IMR-90 (cell line): ENCODE measurements at regions not wholly inside any gene's neighbourhood (a gene's known extent, or its start where the extent isn't known, plus 50 kb on each side); places are given as distances from the start of the nearest gene placed in this dataset.
"Not testable (repeated sequence)": the region's sequence is repeated elsewhere in the genome, so short reads cannot be mapped to it uniquely, and the experiment has no call there.

ENCODE experiments used
- ATAC-seq: fragments of 200-7000 bp; cut with Tn5 transposase; 2 replicates; pipeline ENCODE4 v1.9.1; 2020; ENCODE audit warnings: low read depth, mild to moderate bottlenecking, moderate library complexity
- BruUV-seq: library from RNA; stranded (reverse); fragments of 400-500 nt; replicated peaks from 2 replicates; lab custom pipeline; 2021; lab: Mats Ljungman, UMichigan
- CTCF ChIA-PET: fragments of 300-600 bp; formaldehyde crosslinking; extraction: SDS; loops from one replicate; lab custom pipeline; 2021; ENCODE audit warnings: antibody characterized with exemption; lab: Yijun Ruan, JAX
- POLR2A ChIA-PET: fragments of 300-600 bp; sonication (Branson Sonifier 250); formaldehyde crosslinking; loops from one replicate; lab custom pipeline; 2022; ENCODE audit warnings: antibody characterized with exemption; ENCODE audit not compliant: unreplicated experiment; lab: Charles Lee
- DNase-seq: peaks from one replicate; pipeline ENCODE4 v3.0.0; 2013
- H2AFZ ChIP-seq: replicated peaks from 2 replicates; pipeline ENCODE3; 2013; ENCODE audit warnings: low read length, mild to moderate bottlenecking; ENCODE audit not compliant: poor library complexity
- H2AK5ac ChIP-seq: 2 replicates; pipeline ENCODE4 v1.6.1; 2013; ENCODE audit warnings: low read depth, low read length, inconsistent platforms
- H2AK9ac ChIP-seq: replicated peaks from 2 replicates; pipeline ENCODE3; 2013; ENCODE audit warnings: mild to moderate bottlenecking, low read depth, low read length, moderate library complexity; ENCODE audit not compliant: poor library complexity
- H2BK120ac ChIP-seq: 2 replicates; pipeline ENCODE4 v1.6.1; 2013; ENCODE audit warnings: low read depth, low read length, inconsistent platforms
- H2BK15ac ChIP-seq: 3 replicates; pipeline ENCODE4 v1.6.1; 2013; ENCODE audit warnings: low read depth, low read length, inconsistent platforms
- H2BK20ac ChIP-seq: 2 replicates; pipeline ENCODE4 v1.6.1; 2013; ENCODE audit warnings: low read depth, mild to moderate bottlenecking, inconsistent platforms, low read length, moderate library complexity
- H2BK5ac ChIP-seq: 2 replicates; pipeline ENCODE4 v1.6.1; 2013; ENCODE audit warnings: mild to moderate bottlenecking, low read depth, low read length, inconsistent platforms; ENCODE audit not compliant: poor library complexity, severe bottlenecking
- H3K14ac ChIP-seq: replicated peaks from 2 replicates; pipeline ENCODE4 v1.6.1; 2013; ENCODE audit warnings: low read depth, low read length, inconsistent platforms
- H3K18ac ChIP-seq: 2 replicates; pipeline ENCODE4 v1.6.1; 2013; ENCODE audit warnings: low read depth, low read length, control low read depth
- H3K23ac ChIP-seq: 2 replicates; pipeline ENCODE4 v1.6.1; 2013; ENCODE audit warnings: low read depth, low read length, inconsistent platforms
- H3K27ac ChIP-seq: 2 replicates; pipeline ENCODE4 v1.5.1; 2013; ENCODE audit warnings: mild to moderate bottlenecking, control low read depth, low read length; ENCODE audit not compliant: insufficient read depth
- H3K27me3 ChIP-seq: 2 replicates; pipeline ENCODE4 v1.6.1; 2013; ENCODE audit warnings: low read length; ENCODE audit not compliant: control insufficient read depth, insufficient read depth
- H3K36me3 ChIP-seq: 2 replicates; pipeline ENCODE4 v1.6.1; 2013; ENCODE audit warnings: low read length, mixed read lengths; ENCODE audit not compliant: control insufficient read depth, insufficient read depth
- H3K4ac ChIP-seq: 2 replicates; pipeline ENCODE4 v1.6.1; 2013; ENCODE audit warnings: low read depth, low read length, inconsistent platforms
- H3K4me1 ChIP-seq: 2 replicates; pipeline ENCODE4 v1.6.1; 2013; ENCODE audit warnings: low read length, mixed read lengths; ENCODE audit not compliant: control insufficient read depth, insufficient read depth
- H3K4me2 ChIP-seq: 2 replicates; pipeline ENCODE4 v1.6.1; 2013; ENCODE audit warnings: low read depth, mild to moderate bottlenecking, control low read depth, low read length, moderate library complexity
- H3K4me3 ChIP-seq: 2 replicates; pipeline ENCODE4 v1.5.1; 2013; ENCODE audit warnings: low read depth, mild to moderate bottlenecking, control low read depth, low read length, moderate library complexity; ENCODE audit not compliant: insufficient read depth
- H3K56ac ChIP-seq: 2 replicates; pipeline ENCODE4 v1.6.1; 2013; ENCODE audit warnings: low read length, inconsistent platforms; ENCODE audit not compliant: insufficient read depth; ENCODE audit errors: extremely low read depth
- H3K79me1 ChIP-seq, 2 experiments: 2 replicates each; pipeline ENCODE4 v1.6.1; 2013; ENCODE audit warnings: low read length in 2 of 2, inconsistent platforms in 1 of 2, low read depth in 1 of 2
- H3K9ac ChIP-seq: 2 replicates; pipeline ENCODE4 v1.6.1; 2013; ENCODE audit warnings: low read depth, low read length, control low read depth
- H3K9me1 ChIP-seq: 2 replicates; pipeline ENCODE4 v1.6.1; 2013; ENCODE audit warnings: low read length, inconsistent platforms; ENCODE audit not compliant: insufficient read depth
- H3K9me3 ChIP-seq: 2 replicates; pipeline ENCODE4 v1.6.1; 2013; ENCODE audit warnings: low read length; ENCODE audit not compliant: control insufficient read depth, insufficient read depth
- H4K20me1 ChIP-seq: 2 replicates; pipeline ENCODE4 v1.6.1; 2013; ENCODE audit warnings: low read length, inconsistent platforms; ENCODE audit not compliant: insufficient read depth
- H4K5ac ChIP-seq: 2 replicates; pipeline ENCODE4 v1.6.1; 2013; ENCODE audit warnings: mild to moderate bottlenecking, low read depth, low read length, control low read depth
- H4K8ac ChIP-seq, 2 experiments: 2 replicates each; pipeline ENCODE4 v1.6.1; 2013; ENCODE audit warnings: low read depth in 2 of 2, low read length in 2 of 2, control low read depth in 1 of 2, inconsistent platforms in 1 of 2
- H4K91ac ChIP-seq: 2 replicates; pipeline ENCODE4 v1.6.1; 2013; ENCODE audit warnings: low read depth, low read length, inconsistent platforms; ENCODE audit not compliant: insufficient read depth
- WGBS, 2 experiments: methylation state at CpG; one replicate each; pipeline versions ENCODE4 v1.1.5 to v1.1.7; 2013; ENCODE audit warnings: missing lambda C conversion rate in 2 of 2; ENCODE audit not compliant: insufficient read length in 1 of 2; ENCODE audit errors: extremely low coverage in 2 of 2; 5-methylcytosine and 5-hydroxymethylcytosine counted together
- dilution Hi-C: fragments of 300-500 bp; cut with HindIII; formaldehyde crosslinking; loops from one replicate; pipeline ENCODE4 v1.14.3; 2018; ENCODE audit warnings: low sequenced_read_pairs; ENCODE audit not compliant: unreplicated experiment
- in situ Hi-C: fragments of 300-500 bp; cut with MboI; formaldehyde crosslinking; loops from 3 replicates; pipeline ENCODE4 v1.14.3; 2019; ENCODE audit warnings: low sequenced_read_pairs, inconsistent platforms, mixed read lengths
- intact Hi-C: fragments of 100-400 bp; cut with micrococcal nuclease; formaldehyde crosslinking; loops from 2 replicates; pipeline ENCODE4 v1.10.0; 2022

DNA sequence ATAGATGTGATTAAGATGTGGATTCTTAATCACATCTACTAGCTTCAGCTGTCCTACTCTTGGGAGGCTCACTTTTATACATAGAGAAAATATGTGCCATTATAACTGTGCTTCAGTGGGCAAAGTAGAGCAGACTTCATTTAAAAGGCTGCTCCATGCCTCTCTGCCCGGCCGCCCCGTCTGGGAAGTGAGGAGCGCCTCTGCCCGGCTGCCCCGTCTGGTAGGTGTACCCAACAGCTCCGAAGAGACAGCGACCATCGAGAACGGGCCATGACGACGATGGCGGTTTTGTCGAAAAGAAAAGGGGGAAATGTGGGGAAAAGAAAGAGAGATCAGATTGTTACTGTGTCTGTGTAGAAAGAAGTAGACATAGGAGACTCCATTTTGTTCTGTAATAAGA is 126.4 kb downstream of the TMX1 start:
- H4K8ac ChIP-seq, H2AK5ac ChIP-seq, H4K91ac ChIP-seq, H3K4me2 ChIP-seq, dilution Hi-C loops, H2BK15ac ChIP-seq, H4K5ac ChIP-seq, H3K27me3 ChIP-seq, H3K4me3 ChIP-seq, H3K23ac ChIP-seq, H3K9me1 ChIP-seq, POLR2A ChIA-PET, H3K14ac ChIP-seq, H3K56ac ChIP-seq, CTCF ChIA-PET, H2BK20ac ChIP-seq, in situ Hi-C loops, H3K36me3 ChIP-seq, H2BK120ac ChIP-seq, H3K9me3 ChIP-seq, H3K4ac ChIP-seq, H2AK9ac ChIP-seq, H2BK5ac ChIP-seq, H3K18ac ChIP-seq, H3K4me1 ChIP-seq, H4K20me1 ChIP-seq, H3K79me1 ChIP-seq, DNase-seq, H2AFZ ChIP-seq, H3K27ac ChIP-seq, H3K9ac ChIP-seq, BruUV-seq, ATAC-seq: not testable (repeated sequence)
- no CpG with 5 or more reads among the region's 14 CpGs for WGBS, 2 experiments
- intact Hi-C loops, result loop anchor here (5.0 kb wide), 3 partner anchors 39 to 286 kb away; partner anchors contain the start of gene FRMD6

DNA sequence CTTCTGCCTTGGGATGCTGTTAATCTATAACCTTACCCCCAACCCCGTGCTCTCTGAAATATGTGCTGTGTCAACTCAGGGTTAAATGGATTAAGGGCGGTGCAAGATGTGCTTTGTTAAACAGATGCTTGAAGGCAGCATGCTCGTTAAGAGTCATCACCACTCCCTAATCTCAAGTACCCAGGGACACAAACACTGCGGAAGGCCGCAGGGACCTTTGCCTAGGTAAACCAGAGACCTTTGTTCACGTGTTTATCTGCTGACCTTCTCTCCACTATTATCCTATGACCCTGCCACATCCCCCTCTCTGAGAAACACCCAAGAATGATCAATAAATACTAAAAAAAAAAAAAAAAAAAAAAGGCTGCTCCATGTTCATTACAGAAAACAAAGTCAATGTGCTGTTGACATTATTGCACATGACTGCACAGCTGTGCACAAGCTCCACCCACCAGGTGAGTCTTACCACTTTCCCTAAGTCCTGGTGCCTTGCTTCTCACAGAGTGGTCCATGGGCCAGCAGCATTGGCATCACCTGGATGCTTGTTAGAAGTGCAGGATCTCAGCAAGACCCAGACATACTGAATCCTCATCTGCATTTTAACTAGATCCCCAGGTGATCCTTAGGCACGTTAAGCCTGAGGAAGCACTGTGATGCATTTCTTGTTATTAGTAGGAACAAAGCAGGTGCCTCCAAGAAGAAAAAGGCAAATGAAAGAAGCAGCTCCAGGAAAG is 127.0 kb downstream of the TMX1 start:
- H3K14ac ChIP-seq, result peak overlapping the region; percentile 67
- H3K27ac ChIP-seq, H3K56ac ChIP-seq, H4K8ac ChIP-seq, H3K9me1 ChIP-seq, H3K23ac ChIP-seq, H2AK9ac ChIP-seq, H2BK20ac ChIP-seq, H3K36me3 ChIP-seq, ATAC-seq, H3K4me1 ChIP-seq, in situ Hi-C loops, H3K4me3 ChIP-seq, H4K91ac ChIP-seq, DNase-seq, CTCF ChIA-PET, H2AFZ ChIP-seq, H3K9me3 ChIP-seq, H3K27me3 ChIP-seq, dilution Hi-C loops, H4K20me1 ChIP-seq, POLR2A ChIA-PET, BruUV-seq, H2BK5ac ChIP-seq, H3K9ac ChIP-seq, H2BK120ac ChIP-seq, H3K79me1 ChIP-seq: not testable (repeated sequence)
- peak overlapping the region; percentile 65 for H4K5ac ChIP-seq
- H3K4me2 ChIP-seq, result peak overlapping the region; percentile 20
- intact Hi-C loops, result loop anchor here (5.0 kb wide), 3 partner anchors 40 to 285 kb away; partner anchors contain the start of gene FRMD6
- peak overlapping the region; percentile 62 for H3K18ac ChIP-seq
- H2AK5ac ChIP-seq, result peak overlapping the region; percentile 38; the same call in 1 of the 2 replicates
- peak overlapping the region; percentile 28; the same call in 1 of the 2 replicates for H3K4ac ChIP-seq
- WGBS, 2 experiments, result no CpG with 5 or more reads among the region's 7 CpGs
- peak overlapping the region; percentile 19; the same call in 1 of the 3 replicates for H2BK15ac ChIP-seq
